HEK293T (cell line): ENCODE measurements at regions not wholly inside any gene's neighbourhood (a gene's known extent, or its start where the extent isn't known, plus 50 kb on each side); places are given as distances from the start of the nearest gene placed in this dataset.

ENCODE experiments used
- ARNT ChIP-seq: fragments of 450-650 bp; IDR thresholded peaks from 2 replicates; pipeline ENCODE4 v1.6.1; 2017; ENCODE audit warnings: mild to moderate bottlenecking
- ELF4 ChIP-seq: fragments of 450-650 bp; IDR thresholded peaks from 2 replicates; pipeline ENCODE4 v1.6.1; 2017; ENCODE audit warnings: antibody characterized with exemption
- FOXA1 ChIP-seq: fragments of 450-650 bp; IDR thresholded peaks from 2 replicates; pipeline ENCODE4 v1.6.1; 2016; ENCODE audit warnings: mild to moderate bottlenecking
- FOXM1 ChIP-seq: fragments of 450-650 bp; IDR thresholded peaks from 2 replicates; pipeline ENCODE4 v1.6.1; 2017; ENCODE audit warnings: mild to moderate bottlenecking, borderline replicate concordance
- NFRKB ChIP-seq: fragments of 450-650 bp; IDR thresholded peaks from 2 replicates; pipeline ENCODE4 v1.6.1; 2016; ENCODE audit warnings: mild to moderate bottlenecking, moderate library complexity
- PKNOX1 ChIP-seq: fragments of 450-650 bp; IDR thresholded peaks from 2 replicates; pipeline ENCODE4 v1.6.1; 2016
- SP1 ChIP-seq: fragments of 450-650 bp; IDR thresholded peaks from 2 replicates; pipeline ENCODE4 v1.6.1; 2017
- SUZ12 ChIP-seq: fragments of 450-650 bp; IDR thresholded peaks from 2 replicates; pipeline ENCODE4 v1.6.1; 2016; ENCODE audit warnings: mild to moderate bottlenecking

GRCh38 chr16:51994597-51994996 is 552.3 kb downstream of the TOX3 start:
- TF ChIP-seq FOXA1 (no peak), SUZ12 (no peak), ELF4 (no peak), SP1 (no peak), NFRKB (no peak), ARNT (no peak), PKNOX1 (no peak), FOXM1 (no peak)
